A673 (cell line): ENCODE measurements at regions not wholly inside any gene's neighbourhood (a gene's known extent, or its start where the extent isn't known, plus 50 kb on each side); places are given as distances from the start of the nearest gene placed in this dataset.

Source experiments
- CTCF ChIP-seq: fragments of 300-800, 200-600 bp; sonication (generic); conservative IDR thresholded peaks from 2 replicates; pipeline ENCODE4 v1.5.1; 2017; ENCODE audit warnings: low read depth, mild to moderate bottlenecking, antibody characterized with exemption, low read length, moderate library complexity, mixed read lengths
- EZH2 ChIP-seq: fragments of 200-600 bp; sonication (generic); IDR thresholded peaks from 2 replicates; pipeline ENCODE4 v1.6.1; 2017; ENCODE audit warnings: borderline replicate concordance, low read depth, mild to moderate bottlenecking, mixed read lengths, antibody characterized with exemption, low read length; ENCODE audit not compliant: poor library complexity, severe bottlenecking

- TF ChIP-seq CTCF (no peak), EZH2 (no peak)
These were observed 211.6 kb upstream of the ZNF184 start for GRCh38 chr6:27684264-27685211.
